ENCODE measurements at regions not wholly inside any gene's neighbourhood (a gene's known extent, or its start where the extent isn't known, plus 50 kb on each side); places are given as distances from the start of the nearest gene placed in this dataset.

DNA sequence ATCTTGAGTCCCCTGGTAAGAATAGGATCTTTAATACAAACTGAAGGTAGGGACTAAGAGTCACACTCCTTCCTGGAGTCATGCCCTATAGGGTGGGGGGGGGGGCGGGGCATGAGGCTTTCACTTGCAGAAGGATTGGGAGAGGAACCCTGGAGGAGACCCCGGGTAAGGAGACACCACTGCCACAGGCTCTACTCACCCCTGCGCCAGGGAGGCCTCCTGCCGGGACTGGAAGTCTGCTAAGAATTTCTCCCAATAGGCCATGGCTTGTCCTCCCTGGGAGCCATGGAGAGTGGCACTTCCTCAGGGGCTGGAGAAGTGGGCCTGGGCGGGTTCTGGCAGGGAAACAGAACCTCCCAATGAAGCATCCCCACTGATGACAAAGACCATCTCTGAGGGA is 645.3 kb upstream of the RAB6C start:
- TF ChIP-seq CTCF (conservative IDR thresholded peaks at IDR 0.05) (no peak), EZH2 (IDR thresholded peaks at IDR 0.05; ENCODE audit: low read depth) (no peak)
